GM23338 (cell line): ENCODE measurements at regions not wholly inside any gene's neighbourhood (a gene's known extent, or its start where the extent isn't known, plus 50 kb on each side); places are given as distances from the start of the nearest gene placed in this dataset.

Experiments used
- ATAC-seq: fragments of 200-7000 bp; cut with Tn5 transposase; 3 replicates; pipeline ENCODE4 v1.9.1; 2020
- DNase-seq: peaks from one replicate; pipeline ENCODE4 v3.0.0-alpha.2; 2015; ENCODE audit warnings: low spot score
- H2AFZ ChIP-seq: fragments of 200-600 bp; sonication (generic); 2 replicates; pipeline ENCODE4 v1.8.0; 2016; ENCODE audit warnings: antibody characterized with exemption, mild to moderate bottlenecking, moderate library complexity
- H3F3A ChIP-seq: fragments of 200-600 bp; sonication (generic); replicated peaks from 2 replicates; pipeline ENCODE4 v1.8.0; 2017; ENCODE audit warnings: antibody characterized with exemption, mixed run types, low read depth
- H3K27ac ChIP-seq: fragments of 200-600 bp; sonication (generic); 2 replicates; pipeline ENCODE4 v1.6.1; 2016; ENCODE audit warnings: low read depth
- H3K27me3 ChIP-seq: fragments of 200-600 bp; sonication (generic); 2 replicates; pipeline ENCODE4 v1.8.0; 2016; ENCODE audit warnings: mild to moderate bottlenecking, mixed run types, moderate library complexity; ENCODE audit not compliant: insufficient read depth
- H3K36me3 ChIP-seq: fragments of 200-600 bp; sonication (generic); 2 replicates; pipeline ENCODE4 v1.8.0; 2016; ENCODE audit warnings: mild to moderate bottlenecking; ENCODE audit not compliant: insufficient read depth
- H3K4me1 ChIP-seq: fragments of 200-600 bp; sonication (generic); 2 replicates; pipeline ENCODE4 v1.8.0; 2016; ENCODE audit warnings: mild to moderate bottlenecking, moderate library complexity; ENCODE audit not compliant: insufficient read depth
- H3K4me2 ChIP-seq: fragments of 200-600 bp; sonication (generic); 2 replicates; pipeline ENCODE4 v1.7.1; 2017; ENCODE audit warnings: mixed run types
- H3K4me3 ChIP-seq: fragments of 200-600 bp; sonication (generic); 2 replicates; pipeline ENCODE4 v1.6.1; 2016; ENCODE audit warnings: mixed run types
- H3K79me2 ChIP-seq: fragments of 200-600 bp; sonication (generic); replicated peaks from 2 replicates; pipeline ENCODE4 v1.8.0; 2017; ENCODE audit warnings: mild to moderate bottlenecking; ENCODE audit not compliant: insufficient read depth
- H3K9me2 ChIP-seq: fragments of 200-600 bp; sonication (generic); 2 replicates; pipeline ENCODE4 v1.8.0; 2017; ENCODE audit not compliant: insufficient read depth
- H4K20me1 ChIP-seq: fragments of 200-600 bp; sonication (generic); replicated peaks from 2 replicates; pipeline ENCODE4 v1.8.0; 2017; ENCODE audit warnings: mild to moderate bottlenecking; ENCODE audit not compliant: insufficient read depth
- H3K27ac Mint-ChIP-seq: 2 replicates; pipeline ENCODE4 v1.8.0; 2020; ENCODE audit warnings: inconsistent platforms, mild to moderate bottlenecking, moderate library complexity, mixed read lengths
- H3K27me3 Mint-ChIP-seq: 3 replicates; pipeline ENCODE4 v1.8.0; 2022; ENCODE audit warnings: low read depth, mild to moderate bottlenecking, moderate library complexity, mixed read lengths, inconsistent platforms; ENCODE audit not compliant: insufficient read depth, poor library complexity
- H3K36me3 Mint-ChIP-seq: 3 replicates; pipeline ENCODE4 v1.8.0; 2021; ENCODE audit warnings: low read depth, mild to moderate bottlenecking, inconsistent platforms, moderate library complexity, mixed read lengths
- H3K4me1 Mint-ChIP-seq: 3 replicates; pipeline ENCODE4 v1.8.0; 2020; ENCODE audit warnings: mild to moderate bottlenecking, inconsistent platforms, mixed read lengths
- H3K4me3 Mint-ChIP-seq: 3 replicates; pipeline ENCODE4 v1.8.0; 2021; ENCODE audit warnings: moderate library complexity, mild to moderate bottlenecking, inconsistent platforms, mixed read lengths
- H3K9me3 Mint-ChIP-seq: 3 replicates; pipeline ENCODE4 v1.8.0; 2020; ENCODE audit warnings: moderate library complexity, mild to moderate bottlenecking, inconsistent platforms, mixed read lengths
- CREB1 ChIP-seq: fragments of 250-450 bp; sonication (Bioruptor Pico); IDR thresholded peaks from 2 replicates; pipeline ENCODE4 v1.5.0; 2020; ENCODE audit warnings: low read depth, mild to moderate bottlenecking, moderate library complexity
- JUNB ChIP-seq: IDR thresholded peaks from one replicate; pipeline ENCODE4 v1.6.1; 2016; ENCODE audit warnings: antibody characterized with exemption; ENCODE audit not compliant: unreplicated experiment
- NANOG ChIP-seq: IDR thresholded peaks from 2 replicates; pipeline ENCODE4 v1.6.1; 2016; ENCODE audit warnings: antibody characterized with exemption, borderline replicate concordance
- STAT1 ChIP-seq: IDR thresholded peaks from one replicate; pipeline ENCODE4 v1.6.1; 2016; ENCODE audit warnings: antibody characterized with exemption; ENCODE audit not compliant: unreplicated experiment
- ZNF114 ChIP-seq: fragments of 250-450 bp; sonication (Bioruptor Pico); IDR thresholded peaks from 2 replicates; pipeline ENCODE4 v1.5.0; 2020; ENCODE audit warnings: mild to moderate bottlenecking, moderate library complexity
- ZNF331 ChIP-seq: fragments of 250-450 bp; sonication (Bioruptor Pico); IDR thresholded peaks from 2 replicates; pipeline ENCODE4 v1.5.0; 2020; ENCODE audit warnings: low read depth, mild to moderate bottlenecking, moderate library complexity
- ZNF462 ChIP-seq: fragments of 250-450 bp; sonication (Bioruptor Pico); IDR thresholded peaks from 2 replicates; pipeline ENCODE4 v1.5.0; 2020; ENCODE audit warnings: mild to moderate bottlenecking, moderate library complexity

- no peaks in the 10 kb centered on the region for H3K27me3 ChIP-seq
- DNase-seq (no peak), ATAC-seq (no peak)
- H3K9me3 Mint-ChIP-seq = no peaks in the 10 kb centered on the region
- H3K36me3 ChIP-seq = no peaks in the 10 kb centered on the region
- no peak overlapping the region for H3K4me3 ChIP-seq
- H3K4me3 Mint-ChIP-seq = no peak overlapping the region
- H3K36me3 Mint-ChIP-seq = no peaks in the 10 kb centered on the region
- no peak overlapping the region for H3K27ac ChIP-seq
- no peak overlapping the region for H3K27ac Mint-ChIP-seq
- no peaks in the 10 kb centered on the region for H4K20me1 ChIP-seq
- TF ChIP-seq STAT1 (no peak), JUNB (no peak), ZNF331 (no peak), NANOG (no peak), ZNF114 (no peak), CREB1 (no peak), ZNF462 (no peak)
- no peaks in the 10 kb centered on the region for H3F3A ChIP-seq
- no peaks in the 10 kb centered on the region for H3K9me2 ChIP-seq
- no peak overlapping the region for H3K4me2 ChIP-seq
- H3K79me2 ChIP-seq = no peaks in the 10 kb centered on the region
- no peak overlapping the region for H2AFZ ChIP-seq
- no peaks in the 10 kb centered on the region for H3K27me3 Mint-ChIP-seq
- H3K4me1 Mint-ChIP-seq = peaks cover 19% of the 10 kb centered on the region
- peaks cover 9% of the 10 kb centered on the region for H3K4me1 ChIP-seq
Observed at GRCh38 chr17:14736631-14737030, 435.8 kb downstream of the HS3ST3B1 start.

- Histone ChIP-seq H2AFZ (no peak overlapping the region), H3K27ac (no peak overlapping the region), H3K9me2 (no peaks in the 10 kb centered on the region), H3F3A (no peaks in the 10 kb centered on the region), H3K4me2 (no peak overlapping the region), H3K4me3 (no peak overlapping the region), H3K79me2 (no peaks in the 10 kb centered on the region), H4K20me1 (no peaks in the 10 kb centered on the region), H3K27me3 (no peaks in the 10 kb centered on the region), H3K4me1 (no peaks in the 10 kb centered on the region; the same call in 1 of the 2 replicates), H3K36me3 (no peaks in the 10 kb centered on the region)
- Mint-ChIP-seq H3K27me3 (no peaks in the 10 kb centered on the region), H3K9me3 (peaks cover 5% of the 10 kb centered on the region; the same call in 1 of the 3 replicates), H3K4me3 (no peak overlapping the region), H3K36me3 (no peaks in the 10 kb centered on the region), H3K27ac (no peak overlapping the region), H3K4me1 (peaks cover 4% of the 10 kb centered on the region; the same call in 2 of the 3 replicates)
- ATAC-seq (no peak), DNase-seq (no peak)
- no peak for TF ChIP-seq ZNF462
Observed at GRCh38 chr17:14733376-14733775, 432.5 kb downstream of the HS3ST3B1 start.
